MCF 10A (cell line): ENCODE measurements at regions not wholly inside any gene's neighbourhood (a gene's known extent, or its start where the extent isn't known, plus 50 kb on each side); places are given as distances from the start of the nearest gene placed in this dataset.

Experiments used
- BruUV-seq: library from RNA; stranded (reverse); fragments of 400-500 nt; replicated peaks from 2 replicates; lab custom pipeline; 2021; lab: Mats Ljungman, UMichigan
- CTCF ChIA-PET: fragments of 300-600 bp; sonication (Branson Sonifier 250); formaldehyde crosslinking; extraction: SDS; loops from one replicate; lab custom pipeline; 2021; ENCODE audit warnings: antibody characterized with exemption, inconsistent platforms; lab: Yijun Ruan, JAX
- POLR2A ChIA-PET: fragments of 300-600, 350-650 bp; sonication (Branson Sonifier 250); formaldehyde crosslinking; extraction: SDS; loops from one replicate; lab custom pipeline; 2020; ENCODE audit warnings: antibody characterized with exemption, inconsistent platforms; lab: Yijun Ruan, JAX
- DNase-seq: peaks from one replicate; pipeline ENCODE4 v3.0.0-alpha.2; 2018; ENCODE audit not compliant: unreplicated experiment
- H3K27ac Mint-ChIP-seq: one replicate; pipeline ENCODE4 v1.8.0; 2022; ENCODE audit warnings: mild to moderate bottlenecking, low read depth, mixed read lengths; ENCODE audit not compliant: unreplicated experiment
- H3K27me3 Mint-ChIP-seq: one replicate; pipeline ENCODE4 v1.8.0; 2022; ENCODE audit warnings: mixed read lengths; ENCODE audit not compliant: insufficient read depth, unreplicated experiment
- H3K36me3 Mint-ChIP-seq: one replicate; pipeline ENCODE4 v1.8.0; 2022; ENCODE audit warnings: mild to moderate bottlenecking, moderate library complexity, mixed read lengths; ENCODE audit not compliant: insufficient read depth, unreplicated experiment
- H3K4me1 Mint-ChIP-seq: one replicate; pipeline ENCODE4 v1.8.0; 2022; ENCODE audit warnings: mixed read lengths; ENCODE audit not compliant: insufficient read depth, unreplicated experiment
- H3K4me3 Mint-ChIP-seq: one replicate; pipeline ENCODE4 v1.8.0; 2022; ENCODE audit warnings: mild to moderate bottlenecking, moderate library complexity, mixed read lengths; ENCODE audit not compliant: unreplicated experiment
- H3K9me3 Mint-ChIP-seq: one replicate; pipeline ENCODE4 v1.8.0; 2022; ENCODE audit warnings: mixed read lengths; ENCODE audit not compliant: unreplicated experiment
- CTCF ChIP-seq: fragments of 200-600 bp; IDR thresholded peaks from one replicate; pipeline ENCODE4 v1.8.0; 2022; ENCODE audit warnings: antibody characterized with exemption, mild to moderate bottlenecking; ENCODE audit not compliant: unreplicated experiment
- intact Hi-C: fragments of 100-400 bp; cut with micrococcal nuclease; formaldehyde crosslinking; loops from 2 replicates; pipeline ENCODE4 v1.14.1; 2022

- no peak for TF ChIP-seq CTCF
- Mint-ChIP-seq H3K27me3 (no peaks in the 10 kb centered on the region), H3K27ac (peak overlapping the region; percentile 52), H3K36me3 (no peaks in the 10 kb centered on the region), H3K4me3 (no peak overlapping the region), H3K4me1 (peaks cover 21% of the 10 kb centered on the region), H3K9me3 (no peaks in the 10 kb centered on the region)
- no TSS peak for BruUV-seq
- DNase-seq: peak; percentile 68
- intact Hi-C loops: no loop called here
- CTCF ChIA-PET: no interaction called here
- POLR2A ChIA-PET: no interaction called here
Observed at GRCh38 chr10:83666762-83667161, 472.5 kb upstream of the GHITM start.

GRCh38 chr10:83667594-83667993 is 471.7 kb upstream of the GHITM start:
- Mint-ChIP-seq H3K9me3 (no peaks in the 10 kb centered on the region), H3K4me1 (peaks cover 21% of the 10 kb centered on the region), H3K27me3 (no peaks in the 10 kb centered on the region), H3K27ac (no peak overlapping the region), H3K4me3 (no peak overlapping the region), H3K36me3 (no peaks in the 10 kb centered on the region)
- BruUV-seq: no TSS peak
- no peak for TF ChIP-seq CTCF
- POLR2A ChIA-PET: no interaction called here
- no peak for DNase-seq
- intact Hi-C loops: no loop called here
- CTCF ChIA-PET: no interaction called here

GRCh38 chr10:83673316-83673715 is 466.0 kb upstream of the GHITM start:
- POLR2A ChIA-PET: interaction anchor here (0.7 kb wide), 1 partner anchor 33 kb away, joined by 3 read pairs; no protein-coding TSS in a partner anchor
- CTCF ChIA-PET: interaction anchor here (0.5 to 0.6 kb wide), 2 partner anchors 284 to 334 kb away, joined by 3 to 6 read pairs; no protein-coding TSS in a partner anchor
- H3K4me3 Mint-ChIP-seq: no peak overlapping the region

GRCh38 chr10:83677795-83678194 is 461.5 kb upstream of the GHITM start:
- Mint-ChIP-seq H3K9me3 (no peaks in the 10 kb centered on the region), H3K27ac (no peak overlapping the region), H3K36me3 (no peaks in the 10 kb centered on the region), H3K4me3 (no peak overlapping the region), H3K4me1 (peaks cover 4% of the 10 kb centered on the region), H3K27me3 (no peaks in the 10 kb centered on the region)
- DNase-seq: no peak
- CTCF ChIA-PET: no interaction called here
- POLR2A ChIA-PET: interaction anchor here (1.0 kb wide), 1 partner anchor 420 kb away, joined by 3 read pairs; no protein-coding TSS in a partner anchor
- TF ChIP-seq CTCF: no peak
- no TSS peak for BruUV-seq
- intact Hi-C loops: no loop called here

More at GRCh38 chr10:83673316-83673715, 466.0 kb upstream of the GHITM start:
- DNase-seq: no peak
- Mint-ChIP-seq H3K9me3 (no peaks in the 10 kb centered on the region), H3K36me3 (no peaks in the 10 kb centered on the region), H3K27me3 (no peaks in the 10 kb centered on the region), H3K27ac (no peak overlapping the region), H3K4me1 (no peaks in the 10 kb centered on the region)
- intact Hi-C loops: no loop called here
- no TSS peak for BruUV-seq
- no peak for TF ChIP-seq CTCF
